ENCODE measurements at regions not wholly inside any gene's neighbourhood (a gene's known extent, or its start where the extent isn't known, plus 50 kb on each side); places are given as distances from the start of the nearest gene placed in this dataset.

DNA sequence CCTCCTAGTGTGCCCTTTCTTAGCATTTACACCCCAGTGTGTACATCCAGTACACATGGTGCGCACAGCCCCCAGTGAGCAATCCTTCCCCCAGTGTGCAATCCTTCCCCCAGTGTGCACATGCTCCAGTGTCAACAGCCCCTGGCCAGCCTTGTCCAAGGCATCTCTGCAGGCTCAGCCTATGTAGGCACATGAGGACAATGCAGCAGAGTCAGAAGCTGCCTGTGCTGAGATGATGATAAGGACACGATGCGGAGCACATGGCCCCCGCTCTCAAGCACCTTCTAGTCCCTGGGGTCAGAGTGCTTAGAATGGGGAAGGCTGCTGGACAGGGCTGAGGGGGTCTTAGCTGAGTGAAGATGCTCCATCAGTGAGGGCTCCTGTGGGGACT, 69.8 kb downstream of the GADD45G start:
- Histone ChIP-seq H3K4me1 (ENCODE audit: control insufficient read depth in 1 of 2, insufficient read depth in 1 of 2, low read depth in 1 of 2, low read length in 1 of 2) (peaks cover 36% of the 10 kb centered on the region in 2 experiments), H3K4me3 (ENCODE audit: low read depth in 1 of 2, low read length in 1 of 2) (no peak overlapping the region), H3K36me3 (no peaks in the 10 kb centered on the region), H3K27me3 (no peaks in the 10 kb centered on the region), H3K9me3 (no peaks in the 10 kb centered on the region), H3K27ac (no peak overlapping the region)
- TF ChIP-seq, protein P1, sequence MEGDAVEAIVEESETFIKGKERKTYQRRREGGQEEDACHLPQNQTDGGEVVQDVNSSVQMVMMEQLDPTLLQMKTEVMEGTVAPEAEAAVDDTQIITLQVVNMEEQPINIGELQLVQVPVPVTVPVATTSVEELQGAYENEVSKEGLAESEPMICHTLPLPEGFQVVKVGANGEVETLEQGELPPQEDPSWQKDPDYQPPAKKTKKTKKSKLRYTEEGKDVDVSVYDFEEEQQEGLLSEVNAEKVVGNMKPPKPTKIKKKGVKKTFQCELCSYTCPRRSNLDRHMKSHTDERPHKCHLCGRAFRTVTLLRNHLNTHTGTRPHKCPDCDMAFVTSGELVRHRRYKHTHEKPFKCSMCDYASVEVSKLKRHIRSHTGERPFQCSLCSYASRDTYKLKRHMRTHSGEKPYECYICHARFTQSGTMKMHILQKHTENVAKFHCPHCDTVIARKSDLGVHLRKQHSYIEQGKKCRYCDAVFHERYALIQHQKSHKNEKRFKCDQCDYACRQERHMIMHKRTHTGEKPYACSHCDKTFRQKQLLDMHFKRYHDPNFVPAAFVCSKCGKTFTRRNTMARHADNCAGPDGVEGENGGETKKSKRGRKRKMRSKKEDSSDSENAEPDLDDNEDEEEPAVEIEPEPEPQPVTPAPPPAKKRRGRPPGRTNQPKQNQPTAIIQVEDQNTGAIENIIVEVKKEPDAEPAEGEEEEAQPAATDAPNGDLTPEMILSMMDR (IDR thresholded peaks at IDR 0.05): no peak

DNA sequence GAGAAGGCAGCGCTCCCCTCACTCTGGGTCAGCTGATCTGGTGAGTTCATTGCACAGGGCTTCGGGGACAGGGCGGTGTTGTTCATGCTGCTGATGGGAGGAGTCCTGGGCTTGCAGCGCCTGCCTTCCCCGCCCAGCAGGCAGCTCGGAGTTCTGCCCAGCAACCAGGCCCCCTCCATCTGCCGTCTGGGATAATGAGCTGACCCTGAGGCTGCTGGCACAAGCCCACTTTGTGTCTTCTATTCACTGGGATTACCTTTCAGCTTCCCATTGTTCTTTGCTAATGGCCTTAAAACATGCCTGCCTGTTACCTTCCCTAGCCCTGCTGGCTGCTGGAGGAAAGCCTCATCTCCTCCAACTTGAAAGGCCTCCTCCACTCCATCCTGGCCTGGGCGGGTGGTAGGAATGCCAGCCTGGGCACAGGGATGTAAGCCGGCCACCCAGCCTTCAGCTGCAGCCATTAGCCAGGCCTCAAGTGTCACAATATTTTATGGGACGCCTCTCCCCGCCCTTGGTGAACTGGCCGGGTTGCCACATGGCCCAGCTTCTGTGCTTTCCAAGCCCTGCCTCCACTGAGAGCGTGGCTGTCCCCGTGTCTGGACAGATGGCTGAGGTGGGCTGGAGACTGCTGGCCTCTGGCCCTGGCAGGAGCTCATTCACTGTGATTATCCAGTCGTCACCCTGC, 70.4 kb downstream of the GADD45G start:
- no peaks in the 10 kb centered on the region for H3K27me3 ChIP-seq
- TF ChIP-seq, protein P1 (IDR thresholded peaks at IDR 0.05): no peak
- peak overlapping the region; percentile 13 for H3K27ac ChIP-seq
- H3K9me3 ChIP-seq: no peaks in the 10 kb centered on the region
- no peaks in the 10 kb centered on the region for H3K36me3 ChIP-seq
- peaks cover 36% of the 10 kb centered on the region in 2 experiments for H3K4me1 ChIP-seq (ENCODE audit: control insufficient read depth in 1 of 2, insufficient read depth in 1 of 2, low read depth in 1 of 2, low read length in 1 of 2)
- no peak overlapping the region for H3K4me3 ChIP-seq (ENCODE audit: low read depth in 1 of 2, low read length in 1 of 2)

- TF ChIP-seq, protein P1 (IDR thresholded peaks at IDR 0.05): no peak
- H3K4me3 ChIP-seq (ENCODE audit: low read depth in 1 of 2, low read length in 1 of 2): no peak overlapping the region
Observed at GRCh38 chr9:89676281-89676680, 71.5 kb downstream of the GADD45G start.

GRCh38 chr9:89677702-89678395, 73.0 kb downstream of the GADD45G start:
- Histone ChIP-seq H3K9me3 (no peaks in the 10 kb centered on the region), H3K27ac (no peak overlapping the region), H3K4me1 (ENCODE audit: control insufficient read depth in 1 of 2, insufficient read depth in 1 of 2, low read depth in 1 of 2, low read length in 1 of 2) (peaks cover 23 to 24% of the 10 kb centered on the region in 2 experiments), H3K36me3 (no peaks in the 10 kb centered on the region), H3K4me3 (ENCODE audit: low read depth in 1 of 2, low read length in 1 of 2) (no peak overlapping the region), H3K27me3 (no peaks in the 10 kb centered on the region)
- TF ChIP-seq, protein P1 (IDR thresholded peaks at IDR 0.05): no peak

More at GRCh38 chr9:89676281-89676680, 71.5 kb downstream of the GADD45G start:
- Histone ChIP-seq H3K9me3 (no peaks in the 10 kb centered on the region), H3K27ac (no peak overlapping the region), H3K27me3 (no peaks in the 10 kb centered on the region), H3K4me1 (ENCODE audit: control insufficient read depth in 1 of 2, insufficient read depth in 1 of 2, low read depth in 1 of 2, low read length in 1 of 2) (peaks cover 36% of the 10 kb centered on the region in 2 experiments), H3K36me3 (no peaks in the 10 kb centered on the region)

DNA sequence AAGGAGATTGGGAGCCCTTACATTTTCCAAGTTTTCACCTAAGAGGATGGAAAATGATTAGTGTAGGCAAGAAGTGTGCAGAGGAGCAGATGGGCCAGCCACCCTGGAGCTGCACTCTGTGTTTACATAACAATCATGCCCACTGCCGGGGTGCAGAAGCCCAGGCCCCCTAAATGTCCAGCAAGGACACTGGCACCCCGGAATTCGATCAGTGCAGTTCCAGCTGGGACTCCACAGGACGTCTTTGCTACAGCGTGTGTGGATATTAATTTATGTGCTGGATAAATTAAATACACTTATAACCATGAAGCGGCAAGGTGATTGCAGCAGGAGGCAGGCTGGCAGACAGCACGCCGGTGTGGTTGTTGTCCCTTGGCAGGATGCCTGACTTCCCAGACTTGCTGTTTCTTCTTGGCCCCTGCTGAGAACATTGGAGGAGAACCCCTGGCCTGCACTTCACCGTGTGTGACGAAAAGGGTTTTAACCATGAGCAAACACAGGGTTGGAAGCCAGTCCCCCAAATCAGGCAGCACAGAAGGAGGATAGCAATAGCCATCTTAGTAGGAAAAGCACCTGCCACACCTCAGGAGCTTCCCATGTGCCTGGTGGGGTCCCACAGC, 73.7 kb downstream of the GADD45G start:
- H3K36me3 ChIP-seq: no peaks in the 10 kb centered on the region
- no peaks in the 10 kb centered on the region for H3K9me3 ChIP-seq
- H3K4me1 ChIP-seq (ENCODE audit: control insufficient read depth in 1 of 2, insufficient read depth in 1 of 2, low read depth in 1 of 2, low read length in 1 of 2): peaks cover 16 to 18% of the 10 kb centered on the region in 2 experiments
- H3K27ac ChIP-seq: no peak overlapping the region
- no peaks in the 10 kb centered on the region for H3K27me3 ChIP-seq
- H3K4me3 ChIP-seq (ENCODE audit: low read depth in 1 of 2, low read length in 1 of 2): no peak overlapping the region
- TF ChIP-seq, protein P1 (IDR thresholded peaks at IDR 0.05): no peak

Measured in neutrophil (primary cell).